Activated CD4-positive, alpha-beta memory T cell treated with anti-CD3 and anti-CD28 coated beads for 36 hours (primary cell): ENCODE measurements at regions not wholly inside any gene's neighbourhood (a gene's known extent, or its start where the extent isn't known, plus 50 kb on each side); places are given as distances from the start of the nearest gene placed in this dataset.
"Not testable (repeated sequence)": the region's sequence is repeated elsewhere in the genome, so short reads cannot be mapped to it uniquely, and the experiment has no call there.

Experiments
- CTCF ChIA-PET: fragments of 350-600 bp; sonication (Branson Sonifier 250); formaldehyde crosslinking; loops from one replicate; lab custom pipeline; 2021; ENCODE audit warnings: antibody characterized with exemption, inconsistent platforms; lab: Charles Lee
- POLR2A ChIA-PET: fragments of 350-600 bp; sonication (Branson Sonifier 250); formaldehyde crosslinking; loops from one replicate; lab custom pipeline; 2021; ENCODE audit warnings: antibody characterized with exemption; lab: Charles Lee
- DNase-seq: peaks from one replicate; pipeline ENCODE4 v3.0.0-alpha.2; 2020
- H3K27ac Mint-ChIP-seq: one replicate; pipeline ENCODE4 v1.8.0; 2021; ENCODE audit warnings: mixed read lengths
- H3K27me3 Mint-ChIP-seq: one replicate; pipeline ENCODE4 v1.8.0; 2021; ENCODE audit warnings: mixed read lengths
- H3K36me3 Mint-ChIP-seq: one replicate; pipeline ENCODE4 v1.8.0; 2021; ENCODE audit warnings: mixed read lengths
- H3K4me1 Mint-ChIP-seq: one replicate; pipeline ENCODE4 v1.8.0; 2021; ENCODE audit warnings: low read depth, mixed read lengths
- H3K4me3 Mint-ChIP-seq: one replicate; pipeline ENCODE4 v1.8.0; 2021; ENCODE audit warnings: mild to moderate bottlenecking, mixed read lengths
- H3K9me3 Mint-ChIP-seq: one replicate; pipeline ENCODE4 v1.8.0; 2021; ENCODE audit warnings: mixed read lengths
- intact Hi-C: fragments of 100-400 bp; cut with micrococcal nuclease; formaldehyde crosslinking; loops from one replicate; pipeline ENCODE4 v1.15.1; 2023

- POLR2A ChIA-PET, result no interaction called here
- H3K36me3 Mint-ChIP-seq, result no peaks in the 10 kb centered on the region
These were observed 815.6 kb downstream of the SORCS1 start for GRCh38 chr10:106348933-106349332.

GRCh38 chr10:106347547-106347946 is 817.0 kb downstream of the SORCS1 start:
- ChIA-PET CTCF (no interaction called here), POLR2A (no interaction called here)
- no peaks in the 10 kb centered on the region for H3K4me1 Mint-ChIP-seq
- no peaks in the 10 kb centered on the region for H3K36me3 Mint-ChIP-seq
- no peaks in the 10 kb centered on the region for H3K27me3 Mint-ChIP-seq
- no peak overlapping the region for H3K27ac Mint-ChIP-seq
- H3K4me3 Mint-ChIP-seq, result no peak overlapping the region
- no peak for DNase-seq
- peaks cover 12% of the 10 kb centered on the region for H3K9me3 Mint-ChIP-seq
- intact Hi-C loops, result no loop called here

More at GRCh38 chr10:106348933-106349332, 815.6 kb downstream of the SORCS1 start:
- Mint-ChIP-seq H3K4me1 (no peaks in the 10 kb centered on the region), H3K27ac (no peak overlapping the region), H3K4me3 (no peak overlapping the region), H3K27me3 (no peaks in the 10 kb centered on the region), H3K9me3 (peaks cover 10% of the 10 kb centered on the region)
- CTCF ChIA-PET, result no interaction called here
- no peak for DNase-seq
- intact Hi-C loops, result no loop called here

GRCh38 chr10:106343539-106343938 is 821.0 kb downstream of the SORCS1 start:
- intact Hi-C loops, H3K27ac Mint-ChIP-seq, CTCF ChIA-PET, POLR2A ChIA-PET, H3K4me3 Mint-ChIP-seq, H3K36me3 Mint-ChIP-seq, DNase-seq, H3K27me3 Mint-ChIP-seq, H3K4me1 Mint-ChIP-seq: not testable (repeated sequence)
- peaks cover 14% of the 10 kb centered on the region for H3K9me3 Mint-ChIP-seq

- no peak for DNase-seq
- ChIA-PET CTCF (no interaction called here), POLR2A (no interaction called here)
- Mint-ChIP-seq H3K36me3 (no peaks in the 10 kb centered on the region), H3K27me3 (no peaks in the 10 kb centered on the region), H3K9me3 (peaks cover 11% of the 10 kb centered on the region), H3K4me3 (no peak overlapping the region), H3K27ac (no peak overlapping the region), H3K4me1 (no peaks in the 10 kb centered on the region)
- intact Hi-C loops, result no loop called here
These were observed 823.1 kb downstream of the SORCS1 start for GRCh38 chr10:106341356-106341755.

- Mint-ChIP-seq H3K4me1 (no peaks in the 10 kb centered on the region), H3K4me3 (no peak overlapping the region), H3K36me3 (no peaks in the 10 kb centered on the region), H3K9me3 (peaks cover 7% of the 10 kb centered on the region), H3K27ac (no peak overlapping the region), H3K27me3 (no peaks in the 10 kb centered on the region)
- no peak for DNase-seq
- ChIA-PET CTCF (no interaction called here), POLR2A (no interaction called here)
- intact Hi-C loops, result no loop called here
These were observed 826.0 kb downstream of the SORCS1 start for GRCh38 chr10:106338486-106338885.

- Mint-ChIP-seq H3K27me3 (no peaks in the 10 kb centered on the region), H3K27ac (no peak overlapping the region), H3K9me3 (peaks cover 2% of the 10 kb centered on the region), H3K36me3 (no peaks in the 10 kb centered on the region), H3K4me1 (no peaks in the 10 kb centered on the region), H3K4me3 (no peak overlapping the region)
- DNase-seq, result no peak
- CTCF ChIA-PET, result no interaction called here
- POLR2A ChIA-PET, result no interaction called here
- intact Hi-C loops, result no loop called here
These were observed 827.6 kb downstream of the SORCS1 start for GRCh38 chr10:106336874-106337273.

GRCh38 chr10:106327747-106328146 is 836.8 kb downstream of the SORCS1 start:
- Mint-ChIP-seq H3K27ac (no peak overlapping the region), H3K9me3 (peaks cover 37% of the 10 kb centered on the region), H3K36me3 (peaks cover 3% of the 10 kb centered on the region), H3K4me3 (no peak overlapping the region), H3K4me1 (no peaks in the 10 kb centered on the region), H3K27me3 (no peaks in the 10 kb centered on the region)
- DNase-seq, result no peak
- ChIA-PET POLR2A (no interaction called here), CTCF (no interaction called here)
- intact Hi-C loops, result no loop called here

GRCh38 chr10:106320876-106321275 is 843.6 kb downstream of the SORCS1 start:
- Mint-ChIP-seq H3K9me3 (peaks cover 11% of the 10 kb centered on the region), H3K4me3 (no peak overlapping the region), H3K4me1 (no peaks in the 10 kb centered on the region), H3K27ac (no peak overlapping the region), H3K36me3 (no peaks in the 10 kb centered on the region), H3K27me3 (no peaks in the 10 kb centered on the region)
- ChIA-PET CTCF (no interaction called here), POLR2A (no interaction called here)
- intact Hi-C loops, result no loop called here
- DNase-seq, result no peak

- H3K4me1 Mint-ChIP-seq, result no peaks in the 10 kb centered on the region
- DNase-seq, result no peak
These were observed 844.4 kb downstream of the SORCS1 start for GRCh38 chr10:106320078-106320477.

GRCh38 chr10:106317554-106317953 is 847.0 kb downstream of the SORCS1 start:
- Mint-ChIP-seq H3K4me3 (no peak overlapping the region), H3K27me3 (no peaks in the 10 kb centered on the region), H3K36me3 (no peaks in the 10 kb centered on the region), H3K9me3 (peaks cover 7% of the 10 kb centered on the region), H3K27ac (no peak overlapping the region), H3K4me1 (no peaks in the 10 kb centered on the region)
- CTCF ChIA-PET, result no interaction called here
- POLR2A ChIA-PET, result no interaction called here
- intact Hi-C loops, result no loop called here
- no peak for DNase-seq

More at GRCh38 chr10:106320078-106320477, 844.4 kb downstream of the SORCS1 start:
- Mint-ChIP-seq H3K27me3 (no peaks in the 10 kb centered on the region), H3K4me3 (no peak overlapping the region), H3K27ac (no peak overlapping the region), H3K9me3 (peaks cover 7% of the 10 kb centered on the region), H3K36me3 (no peaks in the 10 kb centered on the region)
- ChIA-PET POLR2A (no interaction called here), CTCF (no interaction called here)
- intact Hi-C loops, result no loop called here

GRCh38 chr10:106313041-106313440 is 851.5 kb downstream of the SORCS1 start:
- H3K27me3 Mint-ChIP-seq, result no peaks in the 10 kb centered on the region
- peaks cover 14% of the 10 kb centered on the region for H3K9me3 Mint-ChIP-seq
- CTCF ChIA-PET, result no interaction called here
- H3K36me3 Mint-ChIP-seq, result no peaks in the 10 kb centered on the region
- no peaks in the 10 kb centered on the region for H3K4me1 Mint-ChIP-seq
- intact Hi-C loops, result no loop called here
- H3K27ac Mint-ChIP-seq, result no peak overlapping the region
- no peak for DNase-seq
- H3K4me3 Mint-ChIP-seq, result no peak overlapping the region
- POLR2A ChIA-PET, result no interaction called here

- no peak for DNase-seq
- H3K36me3 Mint-ChIP-seq, result no peaks in the 10 kb centered on the region
- H3K4me3 Mint-ChIP-seq, result no peak overlapping the region
- no peak overlapping the region for H3K27ac Mint-ChIP-seq
- ChIA-PET CTCF (no interaction called here), POLR2A (no interaction called here)
- no peaks in the 10 kb centered on the region for H3K27me3 Mint-ChIP-seq
- peaks cover 14% of the 10 kb centered on the region for H3K9me3 Mint-ChIP-seq
- H3K4me1 Mint-ChIP-seq, result no peaks in the 10 kb centered on the region
- intact Hi-C loops, result no loop called here
These were observed 852.4 kb downstream of the SORCS1 start for GRCh38 chr10:106312087-106312486.

- Mint-ChIP-seq H3K9me3 (peaks cover 14% of the 10 kb centered on the region), H3K27ac (no peak overlapping the region), H3K4me1 (no peaks in the 10 kb centered on the region), H3K27me3 (no peaks in the 10 kb centered on the region), H3K36me3 (no peaks in the 10 kb centered on the region), H3K4me3 (no peak overlapping the region)
- DNase-seq, result no peak
- intact Hi-C loops, result no loop called here
- ChIA-PET POLR2A (no interaction called here), CTCF (no interaction called here)
These were observed 852.9 kb downstream of the SORCS1 start for GRCh38 chr10:106311590-106311989.
